H1 (cell line): ENCODE measurements at regions not wholly inside any gene's neighbourhood (a gene's known extent, or its start where the extent isn't known, plus 50 kb on each side); places are given as distances from the start of the nearest gene placed in this dataset.

Source experiments
- BACH1 ChIP-seq: IDR thresholded peaks from 2 replicates; pipeline ENCODE4 v1.6.1; 2012; ENCODE audit warnings: low read length, improper control_type of control experiment
- FOSL1 ChIP-seq: IDR thresholded peaks from 2 replicates; pipeline ENCODE4 v1.6.1; 2011; ENCODE audit warnings: mild to moderate bottlenecking, low read depth, low read length, moderate library complexity; ENCODE audit not compliant: insufficient read depth
- KDM4A ChIP-seq: IDR thresholded peaks from one replicate; pipeline ENCODE4 v1.7.1; 2012; ENCODE audit warnings: low read depth, mild to moderate bottlenecking, moderate library complexity, low read length, inconsistent platforms; ENCODE audit not compliant: severe bottlenecking
- RAD21 ChIP-seq, 2 experiments: IDR thresholded peaks in 1 of 2; conservative IDR thresholded peaks in 1 of 2; 2 replicates each; pipeline ENCODE4 v1.6.1; 2011; ENCODE audit warnings: low read depth in 2 of 2, low read length in 2 of 2, improper control_type of control experiment in 1 of 2, inconsistent platforms in 1 of 2, mild to moderate bottlenecking in 1 of 2, moderate library complexity in 1 of 2
- SRF ChIP-seq: IDR thresholded peaks from 2 replicates; pipeline ENCODE4 v1.6.1; 2011; ENCODE audit warnings: mild to moderate bottlenecking, low read depth, low read length, moderate library complexity

- TF ChIP-seq SRF (no peak), BACH1 (no peak), FOSL1 (no peak), KDM4A (no peak), RAD21 (IDR thresholded peaks at IDR 0.05 in 1 of 2, conservative IDR thresholded peaks at IDR 0.05 in 1 of 2; ENCODE audit: low read depth in 2 of 2, low read length in 2 of 2) (no peak)
Measured at GRCh38 chr3:31106204-31106603, 211.7 kb upstream of the GADL1 start (continued).
